ENCODE measurements at regions not wholly inside any gene's neighbourhood (a gene's known extent, or its start where the extent isn't known, plus 50 kb on each side); places are given as distances from the start of the nearest gene placed in this dataset.

DNA sequence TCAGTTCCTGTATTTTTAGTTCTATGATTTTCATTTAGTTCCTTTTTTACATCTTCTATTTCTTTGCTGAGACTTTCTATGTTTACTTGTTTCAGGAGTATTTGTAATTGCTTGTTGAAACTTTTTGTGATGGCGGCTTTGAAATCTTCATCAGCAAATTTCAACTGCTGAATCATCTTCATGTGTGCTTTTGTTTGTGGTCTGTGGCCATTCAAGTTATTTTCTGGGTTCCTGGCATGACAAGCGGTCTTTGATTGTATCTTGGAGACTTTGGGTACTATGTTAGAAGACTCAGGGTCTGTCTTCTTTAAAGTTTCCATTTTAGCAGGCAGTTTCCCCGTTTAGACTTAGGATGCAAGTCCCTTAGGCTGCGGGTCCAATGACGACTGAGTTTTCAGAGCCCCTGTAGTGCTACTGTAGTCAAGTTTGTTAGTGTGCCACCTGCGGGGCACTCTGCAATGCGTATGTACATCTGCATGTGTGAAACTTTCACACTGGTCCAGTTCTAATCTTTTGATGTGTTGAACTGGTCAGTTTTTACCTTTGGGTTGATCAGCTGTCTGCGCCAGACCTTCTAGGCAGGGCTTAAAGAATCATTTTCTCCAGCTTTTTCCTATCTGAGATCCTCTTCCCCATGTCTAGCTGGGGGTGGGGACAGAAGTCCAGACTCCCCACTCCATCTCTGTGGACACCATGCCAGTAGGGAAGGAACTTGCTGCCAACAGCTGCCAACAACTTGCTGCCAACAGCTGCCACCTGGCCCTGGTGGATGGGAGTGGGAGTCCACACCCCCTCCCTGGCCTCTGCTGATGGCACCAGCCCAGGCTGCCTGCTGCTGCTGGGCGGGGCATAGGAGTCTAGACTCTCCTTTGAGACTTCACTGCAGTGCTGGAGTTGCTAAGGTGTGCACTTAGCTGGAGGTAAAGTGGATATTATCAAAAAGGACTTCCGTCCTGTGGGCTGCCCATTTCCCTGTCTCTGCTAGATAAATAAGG, 190.9 kb downstream of the TJP1 start:
- no peaks in the 10 kb centered on the region for H3K4me1 ChIP-seq
- CTCF ChIA-PET: interaction anchor here (0.6 to 2.4 kb wide), 5 partner anchors 8 to 410 kb away, joined by 3 to 11 read pairs (median 3); no protein-coding TSS in a partner anchor
- peak; percentile 10 for TF ChIP-seq MAFK (IDR thresholded peaks at IDR 0.05; ENCODE audit: partially characterized antibody)
- no peak for TF ChIP-seq FOXS1 (CRISPR knock-in tag; IDR thresholded peaks at IDR 0.05)
- 58% methylated on average over 10 of the region's 10 CpGs for WGBS (ENCODE audit: missing lambda C conversion rate)
- no peak overlapping the region for H3K27ac ChIP-seq
- POLR2A ChIA-PET: no interaction called here
- DNase-seq (ENCODE audit: low read depth in 1 of 2, low spot score in 1 of 2) (no peak), ATAC-seq (peak in 1 of 2 experiments; percentile 35; a peak in 2 of 6 replicates), FAIRE-seq (no peak)
- no peaks in the 10 kb centered on the region for H3K9me3 ChIP-seq
- no peak overlapping the region for H3K4me2 ChIP-seq
- no peak overlapping the region for H3K4me3 ChIP-seq

DNA sequence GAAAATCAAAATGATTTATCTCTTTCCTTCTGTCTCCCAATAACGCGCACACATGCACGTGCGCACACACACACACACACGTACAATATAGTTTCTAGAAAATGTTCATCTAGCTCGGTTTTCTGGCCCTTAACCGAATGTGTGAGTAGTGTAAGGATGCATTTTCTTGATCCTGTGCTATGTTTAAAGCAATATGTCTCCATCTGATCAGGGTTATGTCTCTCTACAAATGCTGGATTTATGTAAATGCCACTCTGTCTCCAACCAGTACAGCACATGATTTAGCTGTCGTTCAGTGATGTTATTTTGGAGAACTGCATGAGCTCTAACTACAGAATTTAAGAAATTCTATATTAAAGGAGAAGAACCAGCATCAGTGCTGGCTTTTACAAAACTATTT, 198.0 kb downstream of the TJP1 start:
- CTCF ChIA-PET: interaction anchor here (0.8 to 5.6 kb wide), 3 partner anchors 10 to 32 kb away, joined by 3 to 46 read pairs (median 4); no protein-coding TSS in a partner anchor
- Histone ChIP-seq H3K4me1 (no peaks in the 10 kb centered on the region), H3K9me3 (no peaks in the 10 kb centered on the region), H3K4me2 (no peak overlapping the region), H3K4me3 (no peak overlapping the region), H3K27ac (no peak overlapping the region)
- no peak for TF ChIP-seq CBX2 (IDR thresholded peaks at IDR 0.05; ENCODE audit: borderline replicate concordance, low read depth)
- TF ChIP-seq ZSCAN20 (CRISPR knock-in tag; IDR thresholded peaks at IDR 0.05): no peak
- no peak for TF ChIP-seq SREBF2 (IDR thresholded peaks at IDR 0.05)
- no peak for TF ChIP-seq NR3C1 (IDR thresholded peaks at IDR 0.05)
- no peak for TF ChIP-seq HOXB13 (CRISPR knock-in tag; IDR thresholded peaks at IDR 0.05; ENCODE audit: low read depth)
- no peak for TF ChIP-seq MAFK (IDR thresholded peaks at IDR 0.05; ENCODE audit: partially characterized antibody)
- no peak for TF ChIP-seq HEYL (CRISPR knock-in tag; IDR thresholded peaks at IDR 0.05)
- TF ChIP-seq GATA3 (IDR thresholded peaks at IDR 0.05; ENCODE audit: borderline replicate concordance): no peak
- POLR2A ChIA-PET: no interaction called here
- FAIRE-seq: no peak
- DNase-seq (ENCODE audit: low read depth in 1 of 2, low spot score in 1 of 2): no peak
- no peak for ATAC-seq
- 62% methylated on average over 8 of the region's 8 CpGs for WGBS (ENCODE audit: missing lambda C conversion rate)

DNA sequence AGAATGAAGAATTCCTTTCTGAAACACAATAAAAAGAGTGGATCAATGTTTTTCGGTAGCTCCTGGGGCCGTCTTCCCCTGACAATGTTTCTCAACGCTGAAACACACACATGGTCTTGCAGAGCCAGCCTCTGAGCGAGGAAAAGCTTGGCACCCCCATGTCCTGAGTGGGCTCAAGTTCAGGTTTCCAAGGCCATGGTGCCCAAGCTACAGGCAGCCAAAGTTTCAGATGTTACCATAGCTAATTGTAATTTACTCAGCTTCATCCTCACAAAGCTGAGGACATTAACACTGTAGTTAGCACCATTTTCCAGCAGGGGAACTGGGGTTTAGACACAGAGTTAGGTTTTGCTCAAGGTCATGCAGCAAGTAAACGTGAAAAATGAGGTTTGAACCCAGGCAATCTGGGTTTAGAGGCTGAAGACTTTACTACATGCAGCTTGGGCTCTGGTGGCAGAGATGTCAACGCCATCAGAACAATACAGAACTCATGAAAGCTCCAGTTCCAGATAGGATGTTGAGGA, 199.1 kb downstream of the TJP1 start:
- FAIRE-seq: no peak
- CTCF ChIA-PET: interaction anchor here (1.4 to 5.6 kb wide), 3 partner anchors 9 to 33 kb away, joined by 4 to 46 read pairs (median 5); no protein-coding TSS in a partner anchor

More for the DNA sequence above, 199.1 kb downstream of the TJP1 start:
- ATAC-seq (peak; percentile 47 to 65; a peak in 3 of 6 replicates), DNase-seq (ENCODE audit: low read depth in 1 of 2, low spot score in 1 of 2) (no peak)
- POLR2A ChIA-PET: no interaction called here
- no peak overlapping the region for H3K4me2 ChIP-seq
- WGBS (ENCODE audit: missing lambda C conversion rate): 50% methylated on average over 6 of the region's 6 CpGs
- no peak overlapping the region for H3K27ac ChIP-seq
- H3K9me3 ChIP-seq: no peaks in the 10 kb centered on the region
- no peaks in the 10 kb centered on the region for H3K4me1 ChIP-seq
- H3K4me3 ChIP-seq: no peak overlapping the region
- no peak for TF ChIP-seq PHF8 (IDR thresholded peaks at IDR 0.05; ENCODE audit: borderline replicate concordance, low read depth)
- TF ChIP-seq, protein P1, sequence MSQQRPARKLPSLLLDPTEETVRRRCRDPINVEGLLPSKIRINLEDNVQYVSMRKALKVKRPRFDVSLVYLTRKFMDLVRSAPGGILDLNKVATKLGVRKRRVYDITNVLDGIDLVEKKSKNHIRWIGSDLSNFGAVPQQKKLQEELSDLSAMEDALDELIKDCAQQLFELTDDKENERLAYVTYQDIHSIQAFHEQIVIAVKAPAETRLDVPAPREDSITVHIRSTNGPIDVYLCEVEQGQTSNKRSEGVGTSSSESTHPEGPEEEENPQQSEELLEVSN (IDR thresholded peaks at IDR 0.05; ENCODE audit: borderline replicate concordance, low read depth): no peak
- no peak for TF ChIP-seq MAZ (IDR thresholded peaks at IDR 0.05; ENCODE audit: borderline replicate concordance, low read depth, low read length)
- no peak for TF ChIP-seq ZSCAN20 (CRISPR knock-in tag; IDR thresholded peaks at IDR 0.05)
- TF ChIP-seq RAD21 (conservative IDR thresholded peaks at IDR 0.05 in 1 of 2, IDR thresholded peaks at IDR 0.05 in 1 of 2): no peak
- no peak for TF ChIP-seq CEBPB (IDR thresholded peaks at IDR 0.05)
- no peak for TF ChIP-seq RARB (CRISPR knock-in tag; IDR thresholded peaks at IDR 0.05)
- TF ChIP-seq NPAS2 (CRISPR knock-in tag; IDR thresholded peaks at IDR 0.05; ENCODE audit: borderline replicate concordance): no peak
- no peak for TF ChIP-seq FOXS1 (CRISPR knock-in tag; IDR thresholded peaks at IDR 0.05)
- TF ChIP-seq, protein P2, sequence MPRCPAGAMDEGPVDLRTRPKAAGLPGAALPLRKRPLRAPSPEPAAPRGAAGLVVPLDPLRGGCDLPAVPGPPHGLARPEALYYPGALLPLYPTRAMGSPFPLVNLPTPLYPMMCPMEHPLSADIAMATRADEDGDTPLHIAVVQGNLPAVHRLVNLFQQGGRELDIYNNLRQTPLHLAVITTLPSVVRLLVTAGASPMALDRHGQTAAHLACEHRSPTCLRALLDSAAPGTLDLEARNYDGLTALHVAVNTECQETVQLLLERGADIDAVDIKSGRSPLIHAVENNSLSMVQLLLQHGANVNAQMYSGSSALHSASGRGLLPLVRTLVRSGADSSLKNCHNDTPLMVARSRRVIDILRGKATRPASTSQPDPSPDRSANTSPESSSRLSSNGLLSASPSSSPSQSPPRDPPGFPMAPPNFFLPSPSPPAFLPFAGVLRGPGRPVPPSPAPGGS (IDR thresholded peaks at IDR 0.05): no peak
- no peak for TF ChIP-seq POLR2AphosphoS2 (conservative IDR thresholded peaks at IDR 0.05; ENCODE audit: low read length)
- TF ChIP-seq CBX8 (IDR thresholded peaks at IDR 0.05): no peak
- no peak for TF ChIP-seq SREBF2 (IDR thresholded peaks at IDR 0.05)
- TF ChIP-seq CBX2 (IDR thresholded peaks at IDR 0.05; ENCODE audit: borderline replicate concordance, low read depth): no peak
- TF ChIP-seq ZNF302 (CRISPR knock-in tag; IDR thresholded peaks at IDR 0.05): no peak
- TF ChIP-seq JUN (IDR thresholded peaks at IDR 0.05): no peak
- TF ChIP-seq, protein P3, sequence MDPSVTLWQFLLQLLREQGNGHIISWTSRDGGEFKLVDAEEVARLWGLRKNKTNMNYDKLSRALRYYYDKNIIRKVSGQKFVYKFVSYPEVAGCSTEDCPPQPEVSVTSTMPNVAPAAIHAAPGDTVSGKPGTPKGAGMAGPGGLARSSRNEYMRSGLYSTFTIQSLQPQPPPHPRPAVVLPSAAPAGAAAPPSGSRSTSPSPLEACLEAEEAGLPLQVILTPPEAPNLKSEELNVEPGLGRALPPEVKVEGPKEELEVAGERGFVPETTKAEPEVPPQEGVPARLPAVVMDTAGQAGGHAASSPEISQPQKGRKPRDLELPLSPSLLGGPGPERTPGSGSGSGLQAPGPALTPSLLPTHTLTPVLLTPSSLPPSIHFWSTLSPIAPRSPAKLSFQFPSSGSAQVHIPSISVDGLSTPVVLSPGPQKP (IDR thresholded peaks at IDR 0.05; ENCODE audit: low read depth, low read length): no peak
- TF ChIP-seq KDM1A (IDR thresholded peaks at IDR 0.05; ENCODE audit: low read depth): no peak
- TF ChIP-seq NFE2L2 (conservative IDR thresholded peaks at IDR 0.05; ENCODE audit: low read length): no peak
- no peak for TF ChIP-seq HDAC2 (IDR thresholded peaks at IDR 0.05)
